HG02885 (cell line): ENCODE measurements at regions not wholly inside any gene's neighbourhood (a gene's known extent, or its start where the extent isn't known, plus 50 kb on each side); places are given as distances from the start of the nearest gene placed in this dataset.

Experiments used
- ATAC-seq: cut with Tn5 transposase; IDR thresholded peaks from one replicate; pipeline ENCODE4 v1.9.1; 2021; ENCODE audit warnings: mild to moderate bottlenecking; ENCODE audit not compliant: unreplicated experiment, poor library complexity

- ATAC-seq: no peak
Measured at GRCh38 chrX:45903781-45904201, 641.4 kb downstream of the ZNF674 start.

GRCh38 chrX:45900766-45901615 lies 644.2 kb downstream of the ZNF674 start:
- no peak for ATAC-seq

GRCh38 chrX:45894864-45895645 lies 650.2 kb downstream of the ZNF674 start:
- no peak for ATAC-seq

GRCh38 chrX:45889471-45889870 lies 655.8 kb downstream of the ZNF674 start:
- no peak for ATAC-seq

GRCh38 chrX:45888518-45888917 lies 656.7 kb downstream of the ZNF674 start:
- no peak for ATAC-seq

- no peak for ATAC-seq
Measured at GRCh38 chrX:45885931-45886330, 659.3 kb downstream of the ZNF674 start.

- ATAC-seq: no peak
Measured at GRCh38 chrX:45879512-45879911, 665.7 kb downstream of the ZNF674 start.

- ATAC-seq: no peak
Measured at GRCh38 chrX:45876206-45876605, 669.0 kb downstream of the ZNF674 start.

GRCh38 chrX:45873781-45874180 lies 671.4 kb downstream of the ZNF674 start:
- ATAC-seq: no peak

GRCh38 chrX:45872480-45872879 lies 671.8 kb upstream of the DIPK2B start:
- no peak for ATAC-seq

GRCh38 chrX:45868425-45868824 lies 667.7 kb upstream of the DIPK2B start:
- ATAC-seq: no peak

- no peak for ATAC-seq
Measured at GRCh38 chrX:45862801-45863200, 662.1 kb upstream of the DIPK2B start.

GRCh38 chrX:45860450-45860849 lies 659.8 kb upstream of the DIPK2B start:
- ATAC-seq: no peak

- no peak for ATAC-seq
Measured at GRCh38 chrX:45859407-45859806, 658.7 kb upstream of the DIPK2B start.

GRCh38 chrX:45852884-45853283 lies 652.2 kb upstream of the DIPK2B start:
- ATAC-seq: no peak

- ATAC-seq: peak; percentile 49
Measured at GRCh38 chrX:45851434-45851991, 650.8 kb upstream of the DIPK2B start.

GRCh38 chrX:45850775-45851433 lies 650.2 kb upstream of the DIPK2B start:
- peak; percentile 51 for ATAC-seq

- ATAC-seq: peak; percentile 29
Measured at GRCh38 chrX:45850197-45850774, 649.6 kb upstream of the DIPK2B start.

- ATAC-seq: no peak
Measured at GRCh38 chrX:45849261-45849862, 648.7 kb upstream of the DIPK2B start.

GRCh38 chrX:45847961-45848360 lies 647.3 kb upstream of the DIPK2B start:
- no peak for ATAC-seq
